Spleen (tissue), 7 donors: ENCODE measurements at regions not wholly inside any gene's neighbourhood (a gene's known extent, or its start where the extent isn't known, plus 50 kb on each side); places are given as distances from the start of the nearest gene placed in this dataset.

Experiments
- CTCF ChIP-seq, 11 experiments: fragments of 200-600 bp in 7 of 11; fragments of 450-650 bp in 4 of 11; sonication (generic) in 4 of 11; IDR thresholded peaks in 8 of 11; conservative IDR thresholded peaks in 3 of 11; 1 replicate in 7 of 11; 2 replicates in 4 of 11; pipeline versions ENCODE4 v1.4.0 to v1.8.0; 2016 to 2021; ENCODE audit warnings: antibody characterized with exemption in 11 of 11, inconsistent platforms in 4 of 11, mild to moderate bottlenecking in 1 of 11
- POLR2A ChIP-seq, 3 donors: fragments of 450-650 bp; IDR thresholded peaks; one replicate each; pipeline ENCODE4 v1.5.1; 2017; ENCODE audit warnings: antibody characterized with exemption in 3 of 3, mild to moderate bottlenecking in 1 of 3
- POLR2AphosphoS5 ChIP-seq, 3 donors: sonication (generic); formaldehyde crosslinking; IDR thresholded peaks; one replicate each; pipeline ENCODE4 v1.5.1; 2017; ENCODE audit warnings: antibody characterized with exemption in 3 of 3
- donor health status: DM: no; HTN: no; CAD: no; lungs with moderate emphysema.
- donor health status: DM: no; HTN: no; CAD: no.
- donor health status: DM: no; HTN: no; CAD: no.

GRCh38 chr9:75592586-75592985 is 297.9 kb upstream of the PCSK5 start:
- TF ChIP-seq CTCF (IDR thresholded peaks at IDR 0.05 in 8 of 11, conservative IDR thresholded peaks at IDR 0.05 in 3 of 11), result no peak
- TF ChIP-seq POLR2A (IDR thresholded peaks at IDR 0.05), result no peak
- TF ChIP-seq POLR2AphosphoS5 (IDR thresholded peaks at IDR 0.05), result no peak
